SHP77 treated with DMSO at 0.1 percent for 48 hours (cell line): ENCODE measurements at regions not wholly inside any gene's neighbourhood (a gene's known extent, or its start where the extent isn't known, plus 50 kb on each side); places are given as distances from the start of the nearest gene placed in this dataset.
"Not testable (repeated sequence)": the region's sequence is repeated elsewhere in the genome, so short reads cannot be mapped to it uniquely, and the experiment has no call there.

ENCODE experiments used
- DNase-seq: peaks from one replicate; lab custom pipeline; 2025; lab: John Stamatoyannopoulos, UW

- DNase-seq, result no peak
Observed at GRCh38 chr1:110260194-110260593, 50.1 kb downstream of the KCNC4 start.

GRCh38 chr1:110262296-110262695 is 52.2 kb downstream of the KCNC4 start:
- DNase-seq, result no peak

GRCh38 chr1:110262846-110263631 is 52.9 kb downstream of the KCNC4 start:
- DNase-seq, result no peak

- no peak for DNase-seq
Observed at GRCh38 chr1:110264430-110264829, 54.3 kb downstream of the KCNC4 start.

- no peak for DNase-seq
Observed at GRCh38 chr1:110265186-110265585, 55.1 kb downstream of the KCNC4 start.

GRCh38 chr1:110266834-110267233 is 56.7 kb downstream of the KCNC4 start:
- DNase-seq, result no peak

- no peak for DNase-seq
Observed at GRCh38 chr1:110267260-110267659, 57.1 kb downstream of the KCNC4 start.

GRCh38 chr1:110272045-110272444 is 61.9 kb downstream of the KCNC4 start:
- DNase-seq, result no peak

GRCh38 chr1:110273832-110274231 is 63.7 kb downstream of the KCNC4 start:
- not testable (repeated sequence) for DNase-seq

GRCh38 chr1:110280126-110280525 is 59.1 kb upstream of the RBM15 start:
- DNase-seq, result no peak

GRCh38 chr1:110280804-110281203 is 58.4 kb upstream of the RBM15 start:
- DNase-seq, result no peak

GRCh38 chr1:110281363-110282290 is 57.5 kb upstream of the RBM15 start:
- DNase-seq, result no peak

- DNase-seq, result peak; percentile 74
Observed at GRCh38 chr1:110282395-110282794, 56.8 kb upstream of the RBM15 start.

GRCh38 chr1:110283677-110284076 is 55.5 kb upstream of the RBM15 start:
- no peak for DNase-seq

GRCh38 chr1:110285316-110285715 is 53.9 kb upstream of the RBM15 start:
- DNase-seq, result no peak

- DNase-seq, result no peak
Observed at GRCh38 chr1:110286564-110286963, 52.6 kb upstream of the RBM15 start.

GRCh38 chr1:110288111-110288510 is 51.1 kb upstream of the RBM15 start:
- no peak for DNase-seq
